ENCODE measurements at regions not wholly inside any gene's neighbourhood (a gene's known extent, or its start where the extent isn't known, plus 50 kb on each side); places are given as distances from the start of the nearest gene placed in this dataset.

DNA sequence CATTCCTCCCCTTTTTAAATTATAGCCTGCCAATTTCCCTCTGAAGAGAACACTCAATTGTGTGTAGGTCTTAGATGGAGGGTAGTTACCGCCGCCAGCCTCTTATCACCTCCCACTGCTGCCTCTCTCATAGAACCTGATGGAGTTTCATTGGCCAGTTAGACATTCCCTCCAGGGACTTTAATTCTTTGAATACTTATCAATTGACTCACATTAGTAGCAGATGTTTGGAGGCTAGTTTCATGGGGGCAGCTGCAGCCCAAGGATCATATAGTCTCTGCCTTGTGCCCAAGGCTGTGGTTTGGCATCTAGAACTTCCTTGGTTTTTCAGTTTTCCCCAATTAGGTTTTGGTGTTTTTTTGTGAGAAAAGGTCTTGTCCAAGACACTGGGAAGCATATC, 318.9 kb upstream of the HTR2A start:
- peaks cover 9% of the 10 kb centered on the region for H3K4me1 ChIP-seq (ENCODE audit: insufficient read depth, low read length)
- no peak overlapping the region for H2BK120ac ChIP-seq (ENCODE audit: low read depth, low read length, poor library complexity, severe bottlenecking)
- Mint-ChIP-seq H3K9me3 (no peaks in the 10 kb centered on the region; a peak in 1 of 5 replicates), H3K36me3 (ENCODE audit: insufficient read depth in 1 of 3, low read depth in 3 of 3) (no peaks in the 10 kb centered on the region), H3K4me3 (no peak overlapping the region), H3K27me3 (ENCODE audit: low read depth) (no peaks in the 10 kb centered on the region), H3K27ac (0 out of 7 replicates have a peak overlapping the region, but pooled peaks of 1 of the 3 experiments have one; percentile 59), H3K4me1 (peaks cover 8 to 25% of the 10 kb centered on the region in 2 experiments)
- no peak overlapping the region for H3K4ac ChIP-seq (ENCODE audit: low read depth, low read length)
- no peaks in the 10 kb centered on the region for H4K20me1 ChIP-seq (ENCODE audit: control insufficient read depth, insufficient read depth, insufficient read length)
- no peaks in the 10 kb centered on the region for H3K9me3 ChIP-seq (ENCODE audit: control insufficient read depth, low read depth, low read length)
- H2AFZ ChIP-seq (ENCODE audit: low read length), result no peak overlapping the region
- H2BK20ac ChIP-seq (ENCODE audit: low read depth, low read length, poor library complexity, severe bottlenecking), result no peak overlapping the region
- H2BK15ac ChIP-seq (ENCODE audit: low read depth, low read length), result no peak overlapping the region
- H3K9ac ChIP-seq (ENCODE audit: extremely low read depth, insufficient read length, low read length), result no peak overlapping the region
- no peak overlapping the region for H3T11ph ChIP-seq (ENCODE audit: low read length)
- no peak overlapping the region for H2BK5ac ChIP-seq (ENCODE audit: insufficient read length, low read length)
- H3K56ac ChIP-seq (ENCODE audit: insufficient read length, low read depth, low read length), result no peak overlapping the region
- H3K23me2 ChIP-seq (ENCODE audit: insufficient read length, low read depth, low read length, poor library complexity, severe bottlenecking), result no peaks in the 10 kb centered on the region
- H3K27me3 ChIP-seq (ENCODE audit: insufficient read depth, low read length), result no peaks in the 10 kb centered on the region
- WGBS (ENCODE audit: extremely low coverage, insufficient read length, low lambda C conversion rate), result no CpG with 5 or more reads among the region's 2 CpGs
- no peak overlapping the region for H3K4me2 ChIP-seq (ENCODE audit: insufficient read depth, insufficient read length, low read length)
- H4K8ac ChIP-seq (replicated peaks; ENCODE audit: insufficient read length, low read depth, low read length), result no peak overlapping the region
- H3K27ac ChIP-seq (ENCODE audit: insufficient read length, low read depth, low read length), result no peak overlapping the region
- H2BK12ac ChIP-seq (ENCODE audit: insufficient read length, low read depth, low read length), result no peak overlapping the region
- no peak overlapping the region for H3K14ac ChIP-seq (ENCODE audit: insufficient read depth, low read length)
- TF ChIP-seq CTCF (conservative IDR thresholded peaks at IDR 0.05), result no peak
- no peak overlapping the region for H4K5ac ChIP-seq (ENCODE audit: insufficient read length, low read depth, low read length)
- H4K91ac ChIP-seq (ENCODE audit: insufficient read length, low read depth, low read length), result no peak overlapping the region
- no peaks in the 10 kb centered on the region for H3K79me1 ChIP-seq (ENCODE audit: insufficient read depth, low read depth, low read length, poor library complexity, severe bottlenecking)
- H2AK5ac ChIP-seq (ENCODE audit: insufficient read length, low read length), result no peak overlapping the region
- H3K18ac ChIP-seq (ENCODE audit: insufficient read length, low read depth, low read length), result no peak overlapping the region
- H3K79me2 ChIP-seq (ENCODE audit: insufficient read depth, low read length), result no peaks in the 10 kb centered on the region
- H3K23ac ChIP-seq (ENCODE audit: insufficient read length, low read depth, low read length), result no peak overlapping the region
- no peak for DNase-seq

All from H9 (cell line).